Activated CD4-positive, alpha-beta T cell treated with anti-CD3 and anti-CD28 coated beads for 4 hours (primary cell): ENCODE measurements at regions not wholly inside any gene's neighbourhood (a gene's known extent, or its start where the extent isn't known, plus 50 kb on each side); places are given as distances from the start of the nearest gene placed in this dataset.
"Not testable (repeated sequence)": the region's sequence is repeated elsewhere in the genome, so short reads cannot be mapped to it uniquely, and the experiment has no call there.

ENCODE experiments used
- DNase-seq, 2 donors: peaks; one replicate each; pipeline ENCODE4 v3.0.0-alpha.2; 2020

- no peak for DNase-seq
Observed at GRCh38 chr14:105982664-105983063, 456.3 kb downstream of the TMEM121 start.

GRCh38 chr14:105986894-105987284, 460.5 kb downstream of the TMEM121 start:
- no peak for DNase-seq

- DNase-seq: no peak
Observed at GRCh38 chr14:105987563-105987962, 461.2 kb downstream of the TMEM121 start.

GRCh38 chr14:105989566-105990302, 463.4 kb downstream of the TMEM121 start:
- DNase-seq: peak; percentile 32 to 37

- not testable (repeated sequence) for DNase-seq
Observed at GRCh38 chr14:105991677-105992076, 465.3 kb downstream of the TMEM121 start.

GRCh38 chr14:105993814-105994213, 467.4 kb downstream of the TMEM121 start:
- no peak for DNase-seq

- not testable (repeated sequence) for DNase-seq
Observed at GRCh38 chr14:105995011-105995710, 468.8 kb downstream of the TMEM121 start.

- not testable (repeated sequence) for DNase-seq
Observed at GRCh38 chr14:105998597-105998996, 472.2 kb downstream of the TMEM121 start.

- DNase-seq: peak; percentile 81 to 82
Observed at GRCh38 chr14:105999361-106000028, 473.1 kb downstream of the TMEM121 start.

GRCh38 chr14:106000029-106000511, 473.7 kb downstream of the TMEM121 start:
- not testable (repeated sequence) for DNase-seq

GRCh38 chr14:106001277-106001676, 474.9 kb downstream of the TMEM121 start:
- DNase-seq: not testable (repeated sequence)

- DNase-seq: no peak
Observed at GRCh38 chr14:106003351-106003750, 477.0 kb downstream of the TMEM121 start.

GRCh38 chr14:106004937-106005795, 478.8 kb downstream of the TMEM121 start:
- peak; percentile 65 to 70 for DNase-seq

GRCh38 chr14:106006043-106006442, 479.7 kb downstream of the TMEM121 start:
- peak; percentile 53 to 62 for DNase-seq

GRCh38 chr14:106006716-106007115, 480.3 kb downstream of the TMEM121 start:
- DNase-seq: not testable (repeated sequence)

- DNase-seq: no peak
Observed at GRCh38 chr14:106010783-106011182, 484.4 kb downstream of the TMEM121 start.

- peak; percentile 84 to 87 for DNase-seq
Observed at GRCh38 chr14:106011631-106012360, 485.4 kb downstream of the TMEM121 start.

- DNase-seq: not testable (repeated sequence)
Observed at GRCh38 chr14:106012361-106012725, 486.0 kb downstream of the TMEM121 start.

GRCh38 chr14:106013879-106014376, 487.5 kb downstream of the TMEM121 start:
- DNase-seq: peak in 1 of 2 donors; percentile 32

GRCh38 chr14:106017952-106018351, 491.6 kb downstream of the TMEM121 start:
- DNase-seq: not testable (repeated sequence)

- no peak for DNase-seq
Observed at GRCh38 chr14:106021832-106022231, 495.4 kb downstream of the TMEM121 start.

- DNase-seq: not testable (repeated sequence)
Observed at GRCh38 chr14:106022648-106023047, 496.3 kb downstream of the TMEM121 start.
